Hypothalamus (tissue), 51 donors: ENCODE measurements at regions not wholly inside any gene's neighbourhood (a gene's known extent, or its start where the extent isn't known, plus 50 kb on each side); places are given as distances from the start of the nearest gene placed in this dataset.
A peak's percentile ranks its signal among the peaks of the same experiment; 100 is the strongest.
"Not testable (repeated sequence)": the region's sequence is repeated elsewhere in the genome, so short reads cannot be mapped to it uniquely, and the experiment has no call there.

Experiments used
- DNase-seq, 51 donors: peaks; one replicate each; lab custom pipeline; 2025; lab: John Stamatoyannopoulos, UW

GRCh38 chr5:101278011-101278687 lies 375.1 kb upstream of the ST8SIA4 start:
- peak in 1 of 51 donors; percentile 22 for DNase-seq

GRCh38 chr5:101271945-101272344 lies 368.9 kb upstream of the ST8SIA4 start:
- DNase-seq = no peak

- no peak for DNase-seq
These were observed 368.3 kb upstream of the ST8SIA4 start for GRCh38 chr5:101271416-101271815.

- DNase-seq = no peak
These were observed 357.8 kb upstream of the ST8SIA4 start for GRCh38 chr5:101260857-101261256.

- no peak for DNase-seq
These were observed 350.0 kb upstream of the ST8SIA4 start for GRCh38 chr5:101253096-101253495.

- DNase-seq = no peak
These were observed 341.5 kb upstream of the ST8SIA4 start for GRCh38 chr5:101244621-101245020.

GRCh38 chr5:101212942-101213514 lies 309.9 kb upstream of the ST8SIA4 start:
- no peak for DNase-seq

GRCh38 chr5:101206534-101206933 lies 303.5 kb upstream of the ST8SIA4 start:
- DNase-seq = no peak

GRCh38 chr5:101205065-101205464 lies 302.0 kb upstream of the ST8SIA4 start:
- not testable (repeated sequence) for DNase-seq

GRCh38 chr5:101180365-101180764 lies 277.3 kb upstream of the ST8SIA4 start:
- DNase-seq = not testable (repeated sequence)

- DNase-seq = no peak
These were observed 273.5 kb upstream of the ST8SIA4 start for GRCh38 chr5:101176605-101177004.

GRCh38 chr5:101174981-101175380 lies 271.9 kb upstream of the ST8SIA4 start:
- no peak for DNase-seq

GRCh38 chr5:101163088-101163487 lies 260.0 kb upstream of the ST8SIA4 start:
- no peak for DNase-seq

GRCh38 chr5:101160002-101160401 lies 256.9 kb upstream of the ST8SIA4 start:
- DNase-seq = peak in 4 of 51 donors; percentile 2 to 20 (median 6)

- no peak for DNase-seq
These were observed 255.9 kb upstream of the ST8SIA4 start for GRCh38 chr5:101159006-101159405.

- no peak for DNase-seq
These were observed 250.4 kb upstream of the ST8SIA4 start for GRCh38 chr5:101153526-101153925.

- DNase-seq = no peak
These were observed 240.4 kb upstream of the ST8SIA4 start for GRCh38 chr5:101143526-101143925.

- DNase-seq = no peak
These were observed 239.0 kb upstream of the ST8SIA4 start for GRCh38 chr5:101142102-101142501.

- no peak for DNase-seq
These were observed 233.4 kb upstream of the ST8SIA4 start for GRCh38 chr5:101136454-101136853.

GRCh38 chr5:101123363-101123762 lies 220.3 kb upstream of the ST8SIA4 start:
- no peak for DNase-seq

GRCh38 chr5:101112645-101113044 lies 209.6 kb upstream of the ST8SIA4 start:
- no peak for DNase-seq

GRCh38 chr5:101103874-101104273 lies 200.8 kb upstream of the ST8SIA4 start:
- DNase-seq = no peak

- no peak for DNase-seq
These were observed 199.4 kb upstream of the ST8SIA4 start for GRCh38 chr5:101102506-101102905.
